ENCODE measurements at regions not wholly inside any gene's neighbourhood (a gene's known extent, or its start where the extent isn't known, plus 50 kb on each side); places are given as distances from the start of the nearest gene placed in this dataset.

GRCh38 chr10:84896909-84897308 is 568.5 kb downstream of the CCSER2 start:
- no peak for FAIRE-seq
- no peak for DNase-seq (ENCODE audit: insufficient read length, low spot score)
- no peak for TF ChIP-seq CTCF (IDR thresholded peaks at IDR 0.05; ENCODE audit: insufficient read depth, missing control alignments)

DNA sequence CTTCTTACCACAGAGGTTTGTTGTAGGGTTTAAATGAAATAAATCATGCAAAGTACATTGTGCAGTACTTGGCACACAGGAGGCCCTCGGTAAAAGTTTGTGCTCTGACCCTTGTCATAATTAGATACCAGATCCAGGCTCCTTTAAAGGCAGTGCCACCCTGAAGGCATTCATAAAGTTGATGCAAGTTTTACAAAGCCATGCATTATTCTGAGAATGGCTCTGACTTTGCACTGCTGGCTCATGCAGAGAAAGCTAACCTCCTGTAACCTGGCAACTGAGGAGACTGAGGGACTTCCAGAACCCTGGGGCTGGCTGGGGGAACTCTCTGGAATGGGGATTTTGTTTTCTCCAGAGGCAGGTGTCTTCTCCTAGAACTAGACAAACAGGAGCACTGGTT is 570.9 kb downstream of the CCSER2 start:
- TF ChIP-seq CTCF (IDR thresholded peaks at IDR 0.05; ENCODE audit: insufficient read depth, missing control alignments), result no peak

GRCh38 chr10:84900141-84900540 is 571.8 kb downstream of the CCSER2 start:
- DNase-seq (ENCODE audit: insufficient read length, low spot score), result no peak
- no peak for FAIRE-seq
- no peak for TF ChIP-seq CTCF (IDR thresholded peaks at IDR 0.05; ENCODE audit: insufficient read depth, missing control alignments)

More for the DNA sequence above, 570.9 kb downstream of the CCSER2 start:
- DNase-seq (ENCODE audit: insufficient read length, low spot score) (no peak), FAIRE-seq (no peak)

DNA sequence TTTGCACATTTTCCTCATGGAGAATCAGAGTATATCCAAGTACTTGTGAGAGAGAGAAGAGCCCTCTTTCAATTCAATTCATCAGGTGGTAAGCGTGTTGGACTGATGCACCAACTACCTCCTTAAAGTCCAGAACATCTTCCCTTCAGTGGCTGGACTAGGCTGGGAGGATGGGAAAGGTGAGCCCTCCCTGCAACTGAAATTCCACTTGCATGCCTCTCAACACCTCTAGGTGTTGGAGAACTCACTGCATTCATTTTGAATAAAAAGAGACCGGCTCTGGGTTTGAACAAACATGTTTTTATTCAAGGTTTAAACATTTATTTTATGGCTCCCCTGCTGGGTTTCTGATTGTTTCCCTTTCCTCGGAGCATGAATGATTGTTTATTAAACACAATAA is 573.5 kb downstream of the CCSER2 start:
- TF ChIP-seq CTCF (IDR thresholded peaks at IDR 0.05; ENCODE audit: insufficient read depth, missing control alignments), result no peak
- FAIRE-seq, result no peak
- no peak for DNase-seq (ENCODE audit: insufficient read length, low spot score)

GRCh38 chr10:84902553-84902952 is 574.2 kb downstream of the CCSER2 start:
- FAIRE-seq, result no peak
- no peak for TF ChIP-seq CTCF (IDR thresholded peaks at IDR 0.05; ENCODE audit: insufficient read depth, missing control alignments)
- no peak for DNase-seq (ENCODE audit: insufficient read length, low spot score)

GRCh38 chr10:84903320-84903719 is 574.9 kb downstream of the CCSER2 start:
- no peak for DNase-seq (ENCODE audit: insufficient read length, low spot score)
- TF ChIP-seq CTCF (IDR thresholded peaks at IDR 0.05; ENCODE audit: insufficient read depth, missing control alignments), result no peak
- FAIRE-seq, result no peak

- no peak for DNase-seq (ENCODE audit: insufficient read length, low spot score)
- TF ChIP-seq CTCF (IDR thresholded peaks at IDR 0.05; ENCODE audit: insufficient read depth, missing control alignments), result no peak
- no peak for FAIRE-seq
Observed at GRCh38 chr10:84907461-84908009, 579.1 kb downstream of the CCSER2 start.
